ENCODE measurements at regions not wholly inside any gene's neighbourhood (a gene's known extent, or its start where the extent isn't known, plus 50 kb on each side); places are given as distances from the start of the nearest gene placed in this dataset.

DNA sequence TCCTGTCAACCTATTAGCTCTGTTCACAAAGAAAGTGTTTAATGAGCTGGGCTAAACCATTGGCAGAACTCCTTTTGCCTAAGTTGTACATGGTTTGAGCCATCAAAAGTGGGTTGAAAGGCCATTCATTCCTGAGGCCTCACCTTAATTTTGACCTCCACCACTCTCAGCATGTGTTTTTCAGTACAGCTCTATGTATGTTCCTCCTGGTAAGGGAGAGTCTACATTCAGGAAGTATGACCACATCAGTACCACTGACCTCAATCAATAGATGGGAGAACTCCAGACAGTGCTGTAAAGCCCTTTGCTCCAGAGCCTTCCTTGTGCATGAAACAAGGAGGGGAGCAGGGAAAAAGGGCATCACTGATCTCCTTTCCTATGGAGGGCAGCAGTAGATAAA is 87.8 kb upstream of the CARD18 start:
- DNase-seq = no peak

- DNase-seq = no peak
Measured at GRCh38 chr11:105226766-105227165, 87.2 kb upstream of the CARD18 start.

DNA sequence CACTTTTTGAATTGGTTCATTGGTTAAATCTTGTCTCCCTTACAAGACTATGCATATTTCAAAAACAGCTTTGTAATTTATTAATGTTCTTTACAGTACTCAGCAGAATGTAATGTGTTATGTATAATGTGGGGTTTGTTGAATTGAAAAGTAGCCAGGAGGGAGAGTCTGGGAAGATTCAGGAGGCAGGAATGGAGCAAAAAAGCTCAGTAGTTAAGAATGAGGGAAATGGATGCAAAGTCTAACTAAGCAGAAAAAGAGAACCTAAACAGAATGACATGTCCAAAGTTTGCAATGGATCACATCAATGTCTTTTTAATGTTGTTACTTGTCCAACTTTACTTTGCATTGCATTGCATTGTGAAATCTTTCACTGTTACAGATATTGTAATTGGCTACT is 86.5 kb upstream of the CARD18 start:
- no peak for DNase-seq

- no peak for DNase-seq
Measured at GRCh38 chr11:105224482-105225253, 85.1 kb upstream of the CARD18 start.

GRCh38 chr11:105220121-105220520 is 80.6 kb upstream of the CARD18 start:
- no peak for DNase-seq

- no peak for DNase-seq
Measured at GRCh38 chr11:105219670-105220069, 80.1 kb upstream of the CARD18 start.

GRCh38 chr11:105219269-105219668 is 79.7 kb upstream of the CARD18 start:
- DNase-seq = no peak

DNA sequence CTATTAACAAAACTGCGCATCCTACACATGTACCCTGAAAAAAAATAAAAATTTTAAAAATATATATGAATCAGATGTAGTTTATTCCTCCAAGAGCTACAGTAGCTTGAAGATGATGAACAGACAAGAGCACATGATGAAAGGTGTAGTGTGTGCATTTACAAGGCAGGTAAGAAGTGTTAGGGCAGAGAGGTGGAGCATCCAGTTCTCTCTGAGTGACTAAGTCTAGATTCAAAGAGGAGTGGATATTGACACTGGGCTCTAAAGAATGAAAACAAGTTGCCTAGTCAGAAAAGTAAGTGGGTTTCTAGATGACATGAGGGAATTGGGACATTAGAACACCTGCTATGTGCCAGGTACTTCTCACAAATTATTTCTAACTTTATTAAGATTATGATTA is 76.0 kb upstream of the CARD18 start:
- DNase-seq = no peak

GRCh38 chr11:105211806-105212554 is 72.4 kb upstream of the CARD18 start:
- no peak for DNase-seq

GRCh38 chr11:105208019-105208418 is 68.5 kb upstream of the CARD18 start:
- DNase-seq = no peak

DNA sequence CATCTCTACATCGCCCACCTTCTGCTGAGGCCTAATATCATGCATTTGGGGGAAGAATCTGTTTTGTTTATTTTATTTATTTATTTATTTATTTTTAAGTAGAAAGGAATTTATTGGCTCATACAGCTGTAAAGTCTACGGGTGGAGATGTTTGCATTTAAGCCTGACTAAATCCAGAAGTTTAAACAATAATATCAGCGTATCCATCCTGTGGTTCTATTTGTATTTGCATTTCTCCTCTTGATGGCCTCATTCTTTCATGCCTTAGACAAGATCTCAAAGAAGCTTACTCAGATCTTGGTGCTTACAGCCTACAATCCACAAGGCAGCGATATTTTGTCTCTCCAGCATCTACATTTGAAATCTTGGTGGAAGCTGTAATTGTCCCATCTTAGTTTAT is 67.1 kb upstream of the CARD18 start:
- no peak for DNase-seq

DNA sequence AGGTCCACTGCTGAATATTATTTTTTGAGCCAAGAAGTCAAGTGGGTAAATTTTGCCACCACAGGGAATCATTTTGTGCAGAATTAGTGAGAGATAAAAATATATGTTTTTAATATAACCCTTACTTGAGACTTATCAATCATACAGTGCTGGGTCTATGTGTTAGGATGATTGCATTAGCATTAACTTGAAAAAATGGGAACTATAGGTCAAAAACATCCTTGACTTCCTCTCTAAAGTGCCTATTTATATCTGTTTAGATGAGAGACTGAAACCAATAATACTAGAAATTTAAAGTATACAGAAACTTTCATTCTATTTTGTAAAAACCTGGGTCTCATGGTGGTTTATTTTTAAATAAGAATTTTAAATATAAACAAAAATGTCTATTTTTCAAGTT is 65.1 kb upstream of the CARD18 start:
- no peak for DNase-seq

GRCh38 chr11:105203569-105204240 is 64.1 kb upstream of the CARD18 start:
- DNase-seq = no peak

DNA sequence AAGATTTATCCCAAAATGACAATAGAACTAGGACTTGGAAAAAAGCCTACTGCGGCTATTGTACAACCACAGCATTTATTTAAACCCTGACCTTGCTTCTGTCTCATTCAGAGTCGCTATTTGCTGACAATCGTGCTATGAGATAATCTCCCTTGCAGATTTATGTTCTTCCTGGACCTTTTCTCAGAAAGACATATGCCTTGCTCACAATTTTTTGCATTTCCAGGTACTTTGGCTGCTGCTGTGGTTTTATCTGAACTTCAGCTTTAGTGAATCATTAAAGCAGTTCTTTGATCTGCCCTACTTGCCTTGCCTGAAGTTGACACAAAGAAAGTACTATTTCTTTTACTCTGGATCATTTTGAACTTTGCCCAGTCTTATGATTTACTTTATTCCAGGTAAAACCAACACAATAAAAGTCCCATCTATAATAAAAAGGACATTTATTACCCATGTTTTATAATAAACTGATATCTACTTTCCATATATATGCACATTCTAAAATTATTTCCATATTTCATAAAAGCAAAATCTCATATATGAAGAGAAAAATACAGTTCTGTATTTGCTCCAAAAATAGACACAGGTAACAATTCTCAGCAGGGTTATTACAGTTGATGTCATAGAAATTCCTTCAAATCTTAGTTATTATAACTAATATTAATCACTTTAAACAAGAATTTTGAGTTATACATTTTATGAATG is 63.4 kb upstream of the CARD18 start:
- no peak for DNase-seq

- DNase-seq = no peak
Measured at GRCh38 chr11:105202422-105202821, 62.9 kb upstream of the CARD18 start.

DNA sequence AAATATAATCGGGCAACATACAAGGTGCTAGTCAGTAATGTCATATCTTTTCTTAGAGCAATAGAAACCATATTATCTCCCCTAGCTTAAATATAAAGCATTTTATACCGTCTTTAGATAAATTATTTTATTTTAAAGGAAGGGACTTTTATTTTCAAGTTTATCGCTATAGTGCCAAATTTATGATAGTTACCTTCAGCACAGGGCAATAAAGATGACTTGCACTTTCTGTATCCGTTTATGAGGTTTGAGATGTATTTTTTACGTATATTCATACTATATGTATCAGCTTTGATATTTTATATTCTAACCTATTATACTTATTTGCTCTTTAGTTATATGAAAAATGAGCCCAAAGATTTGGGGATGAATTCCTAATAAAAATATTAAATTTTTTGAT is 61.6 kb upstream of the CARD18 start:
- no peak for DNase-seq

DNA sequence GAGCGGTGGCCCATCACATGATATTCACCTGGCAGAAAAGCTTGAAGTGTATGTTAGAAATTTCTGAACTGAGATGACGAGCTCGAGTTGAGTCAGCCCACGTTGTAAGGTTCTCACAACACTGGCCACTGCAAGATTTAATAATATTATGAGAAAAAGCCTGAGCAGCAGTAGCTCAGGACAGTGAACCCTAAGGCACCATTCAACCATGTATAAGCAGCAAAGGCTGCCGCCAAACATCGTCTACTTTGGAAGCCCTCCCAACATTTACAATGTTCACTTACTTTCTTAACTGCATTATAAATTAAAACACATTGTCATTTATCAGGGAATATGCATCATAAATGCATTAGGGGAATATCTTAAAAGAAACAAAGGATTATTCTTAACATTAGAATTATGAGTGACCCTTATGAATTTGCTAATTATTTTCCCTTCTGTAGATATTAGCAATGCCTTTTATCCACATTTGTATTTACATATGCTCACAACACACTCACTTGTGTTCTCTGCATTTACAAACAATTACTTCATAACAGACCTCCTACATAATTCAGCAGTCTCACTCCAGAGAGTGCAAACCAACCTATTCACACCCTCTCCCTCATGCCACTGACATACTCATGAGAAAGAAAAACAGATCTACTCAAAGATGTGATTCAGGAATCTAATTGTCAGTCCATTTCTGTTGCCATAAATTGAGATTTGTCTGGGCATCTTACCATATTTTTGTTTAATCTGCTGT is 57.7 kb upstream of the CARD18 start:
- no peak for DNase-seq

GRCh38 chr11:105193260-105193659 is 53.7 kb upstream of the CARD18 start:
- DNase-seq = no peak

DNA sequence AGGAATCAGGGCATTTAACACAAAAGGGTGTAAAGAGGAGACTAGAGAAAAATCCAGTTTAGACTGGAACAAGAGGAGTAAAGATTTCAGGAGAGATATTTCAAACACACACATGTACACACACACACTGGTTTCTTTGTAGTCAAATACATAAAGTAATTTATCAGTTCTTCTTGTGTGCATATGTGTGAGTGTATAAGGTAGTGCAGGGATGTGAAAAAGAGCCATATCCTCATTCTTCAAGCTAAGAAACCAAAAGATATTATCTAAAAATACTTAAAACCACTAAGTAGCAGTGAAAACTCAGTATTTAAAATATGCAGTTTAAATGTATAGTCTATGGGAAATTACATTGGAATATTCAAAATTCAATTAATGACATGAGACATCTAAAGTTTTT is 52.5 kb upstream of the CARD18 start:
- no peak for DNase-seq

DNA sequence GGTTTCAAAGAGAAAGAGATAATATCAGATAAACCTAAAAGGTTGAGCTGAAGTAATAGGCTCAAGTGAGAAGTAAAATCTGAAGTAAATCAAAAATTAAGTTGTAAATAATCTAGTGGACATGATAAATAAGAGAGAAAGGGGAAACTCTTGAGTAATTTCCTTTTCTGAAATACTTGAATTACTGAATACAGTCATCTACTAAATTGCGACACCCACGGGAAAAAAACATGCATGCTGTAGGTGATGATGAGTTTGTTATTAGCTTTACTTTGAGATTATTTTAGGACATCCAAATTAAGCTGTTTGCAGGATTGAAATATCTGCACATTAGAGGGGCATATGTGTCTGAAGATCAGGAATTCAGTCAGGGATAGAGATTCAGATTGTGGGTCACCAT is 50.0 kb upstream of the CARD18 start:
- no peak for DNase-seq
